GM13977 (cell line): ENCODE measurements at regions not wholly inside any gene's neighbourhood (a gene's known extent, or its start where the extent isn't known, plus 50 kb on each side); places are given as distances from the start of the nearest gene placed in this dataset.

Experiments used
- DNase-seq: peaks from one replicate; pipeline ENCODE4 v3.0.0; 2012; ENCODE audit warnings: low spot score
- in situ Hi-C: fragments of 300-500 bp; cut with MboI; formaldehyde crosslinking; loops from one replicate; pipeline ENCODE4 v1.12.0; 2022; ENCODE audit warnings: low sequenced_read_pairs, low pct_unique_long_range_greater_than_20kb, mixed read lengths, inconsistent platforms; ENCODE audit not compliant: unreplicated experiment
- TF ChIP-seq, protein P1 (sequence below): IDR thresholded peaks from 2 replicates; pipeline ENCODE4 v1.5.1; 2012; ENCODE audit warnings: mild to moderate bottlenecking, control low read depth; ENCODE audit not compliant: insufficient read depth; ENCODE audit errors: extremely low read depth, missing control alignments

DNA sequence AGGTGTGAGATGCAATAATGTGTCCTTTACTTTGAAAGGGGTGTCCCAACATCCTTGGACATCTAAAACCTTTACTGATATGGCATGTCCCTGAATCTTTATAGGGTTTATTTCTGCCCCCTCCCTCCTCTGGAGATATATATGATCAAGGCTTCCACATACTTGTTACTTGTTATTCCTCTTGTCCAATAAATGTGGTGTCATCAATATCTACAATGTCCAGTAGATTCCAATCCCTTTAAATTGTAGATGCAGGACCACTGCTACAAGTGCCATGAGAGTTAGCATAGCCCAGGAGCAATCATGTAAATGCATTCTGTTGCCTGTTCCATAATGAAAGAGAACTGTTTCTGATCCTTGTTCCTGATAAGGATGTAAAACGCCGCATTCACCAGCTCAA, 479.7 kb upstream of the MEIS1 start:
- DNase-seq: no peak
- TF ChIP-seq, protein P1, sequence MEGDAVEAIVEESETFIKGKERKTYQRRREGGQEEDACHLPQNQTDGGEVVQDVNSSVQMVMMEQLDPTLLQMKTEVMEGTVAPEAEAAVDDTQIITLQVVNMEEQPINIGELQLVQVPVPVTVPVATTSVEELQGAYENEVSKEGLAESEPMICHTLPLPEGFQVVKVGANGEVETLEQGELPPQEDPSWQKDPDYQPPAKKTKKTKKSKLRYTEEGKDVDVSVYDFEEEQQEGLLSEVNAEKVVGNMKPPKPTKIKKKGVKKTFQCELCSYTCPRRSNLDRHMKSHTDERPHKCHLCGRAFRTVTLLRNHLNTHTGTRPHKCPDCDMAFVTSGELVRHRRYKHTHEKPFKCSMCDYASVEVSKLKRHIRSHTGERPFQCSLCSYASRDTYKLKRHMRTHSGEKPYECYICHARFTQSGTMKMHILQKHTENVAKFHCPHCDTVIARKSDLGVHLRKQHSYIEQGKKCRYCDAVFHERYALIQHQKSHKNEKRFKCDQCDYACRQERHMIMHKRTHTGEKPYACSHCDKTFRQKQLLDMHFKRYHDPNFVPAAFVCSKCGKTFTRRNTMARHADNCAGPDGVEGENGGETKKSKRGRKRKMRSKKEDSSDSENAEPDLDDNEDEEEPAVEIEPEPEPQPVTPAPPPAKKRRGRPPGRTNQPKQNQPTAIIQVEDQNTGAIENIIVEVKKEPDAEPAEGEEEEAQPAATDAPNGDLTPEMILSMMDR: no peak
- in situ Hi-C loops: no loop called here

DNA sequence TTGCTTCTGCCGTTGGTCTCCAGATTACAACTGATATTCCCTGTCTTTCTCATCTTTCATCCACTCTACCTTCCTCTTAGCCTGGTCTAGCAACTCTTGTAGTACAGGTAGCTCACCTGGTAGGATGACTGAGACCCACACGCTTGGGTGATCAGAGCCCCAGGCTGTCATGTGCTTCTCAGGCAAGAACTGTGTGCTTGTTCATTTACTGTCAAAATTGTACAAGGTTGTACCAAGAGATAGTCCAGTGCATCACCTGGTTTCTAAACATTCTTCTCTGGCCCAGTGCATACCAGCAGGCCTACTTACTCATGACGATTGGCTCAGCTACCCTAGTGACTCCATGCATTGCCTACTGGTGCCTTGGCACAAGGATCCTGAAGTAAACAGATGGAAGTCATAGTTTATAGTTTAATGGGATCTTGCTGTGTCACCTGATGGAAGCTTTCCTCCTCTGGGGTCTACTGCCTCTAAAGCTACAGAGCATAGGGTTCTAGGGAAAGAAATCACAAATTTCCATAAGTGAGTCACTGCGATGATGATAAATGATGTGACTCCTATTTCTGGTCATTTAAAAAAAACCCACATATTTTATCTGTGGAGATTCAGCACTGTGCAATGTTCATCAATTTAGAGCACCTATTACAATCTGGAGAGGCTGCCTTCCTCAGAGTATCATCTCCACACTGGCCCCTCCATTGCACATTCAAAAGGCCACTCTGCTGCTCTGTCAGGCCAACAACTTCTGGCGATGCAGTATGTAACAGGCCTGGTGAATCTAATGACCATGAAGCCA, 481.8 kb upstream of the MEIS1 start:
- no peak for DNase-seq
- TF ChIP-seq, protein P1: no peak
- in situ Hi-C loops: no loop called here

DNA sequence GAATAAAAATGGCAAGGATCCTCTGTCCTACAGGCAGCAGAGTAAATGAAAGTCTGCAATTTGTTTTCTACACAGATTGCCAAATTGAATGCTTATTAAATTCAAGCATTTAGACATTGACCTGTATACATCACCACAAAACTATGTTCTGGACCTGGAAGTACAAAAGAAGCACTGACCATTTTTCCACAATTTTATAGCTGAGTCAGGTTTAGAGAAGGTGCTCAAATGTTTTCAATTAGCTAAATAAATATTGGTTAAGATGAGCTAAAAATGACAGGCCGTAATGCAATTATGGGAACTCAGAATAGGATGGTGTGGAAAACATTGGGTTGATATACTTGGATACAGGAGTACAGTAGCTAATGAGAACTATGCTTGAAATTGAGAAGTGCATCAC, 490.7 kb upstream of the MEIS1 start:
- in situ Hi-C loops: no loop called here
- TF ChIP-seq, protein P1: no peak
- DNase-seq: no peak

DNA sequence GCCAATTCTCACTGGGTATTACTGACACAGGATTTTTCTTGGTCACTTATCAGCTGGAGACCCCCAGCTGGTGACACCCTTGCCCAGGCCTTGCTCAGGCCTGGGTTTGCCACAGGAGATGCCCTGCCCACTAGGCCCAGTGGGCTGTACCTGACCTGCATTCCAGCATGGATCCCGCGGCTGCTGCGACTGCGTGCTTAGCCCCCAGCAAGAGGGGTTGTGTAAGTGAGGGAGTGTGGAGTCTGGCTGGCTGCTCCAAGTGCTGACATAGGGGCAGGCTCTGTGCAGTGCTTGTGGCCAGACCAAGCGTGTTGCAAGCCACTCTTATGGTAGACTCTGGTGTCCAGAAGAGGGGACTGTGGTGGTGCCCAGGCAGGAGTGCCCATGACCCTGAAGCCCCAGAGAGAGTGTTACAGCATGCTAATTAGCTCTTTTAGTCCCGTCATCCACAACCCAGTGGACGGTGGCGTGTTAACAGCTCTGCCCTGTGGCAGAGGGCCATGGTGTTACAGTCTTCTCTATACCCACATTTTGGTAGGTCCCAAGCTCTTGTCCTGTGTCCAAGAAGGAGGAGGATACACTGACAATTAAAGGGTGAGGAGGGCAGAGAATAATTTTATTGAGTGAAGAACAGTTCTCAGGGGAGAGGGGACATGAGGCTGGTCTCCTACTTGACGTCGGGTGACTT, 491.7 kb upstream of the MEIS1 start:
- TF ChIP-seq, protein P1: no peak
- no peak for DNase-seq
- in situ Hi-C loops: no loop called here

DNA sequence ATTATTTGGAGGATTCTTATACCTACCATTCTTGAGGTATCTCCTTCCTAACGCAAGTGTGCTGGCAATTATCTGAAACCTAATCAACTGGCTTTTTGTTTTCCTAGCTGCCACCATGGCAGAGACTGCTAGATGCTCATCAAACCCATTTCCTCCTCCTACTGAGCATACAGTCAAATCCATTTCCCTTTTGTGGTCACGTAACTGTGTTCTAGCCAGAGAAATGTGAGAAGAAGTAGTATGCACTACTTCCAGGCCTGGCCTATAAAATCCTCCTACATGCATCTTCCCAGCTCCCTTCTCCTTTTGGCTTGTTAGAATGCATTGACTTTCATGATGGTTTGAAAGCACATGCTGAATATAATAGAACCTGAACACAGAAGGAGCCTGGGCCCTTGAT, 494.1 kb upstream of the MEIS1 start:
- in situ Hi-C loops: no loop called here
- no peak for DNase-seq
- TF ChIP-seq, protein P1: no peak

DNA sequence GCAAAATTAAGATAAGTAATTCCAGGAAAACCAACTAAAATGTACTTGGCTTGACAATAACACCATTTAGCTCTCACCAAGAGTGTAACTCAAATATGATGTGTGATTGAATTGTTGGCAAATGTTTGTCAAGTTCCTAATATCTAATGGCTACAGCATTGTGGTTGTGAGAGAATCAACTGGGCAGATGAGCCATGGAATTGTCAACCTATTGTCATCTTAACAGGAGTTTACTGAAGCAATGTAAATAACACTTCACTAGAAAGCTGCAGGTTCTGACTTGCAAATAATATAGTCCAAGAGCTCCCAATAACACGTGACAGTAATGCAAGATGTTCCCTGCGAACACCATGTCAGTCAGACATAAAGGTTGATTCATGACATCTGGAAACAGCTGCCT, 495.2 kb upstream of the MEIS1 start:
- DNase-seq: no peak
- in situ Hi-C loops: no loop called here
- TF ChIP-seq, protein P1: no peak
